IMR-90 (cell line): ENCODE measurements at regions not wholly inside any gene's neighbourhood (a gene's known extent, or its start where the extent isn't known, plus 50 kb on each side); places are given as distances from the start of the nearest gene placed in this dataset.

Experiments
- POLR2A ChIP-seq: IDR thresholded peaks from 2 replicates; pipeline ENCODE4 v1.6.1; 2012; ENCODE audit warnings: mild to moderate bottlenecking, low read depth, low read length
- RCOR1 ChIP-seq: IDR thresholded peaks from 2 replicates; pipeline ENCODE4 v1.6.1; 2012; ENCODE audit warnings: mild to moderate bottlenecking, low read length, improper control_type of control experiment; ENCODE audit not compliant: insufficient replicate concordance
- SMC3 ChIP-seq: fragments of 150-350 bp; IDR thresholded peaks from 2 replicates; pipeline ENCODE4 v1.6.1; 2016; ENCODE audit warnings: low read depth, mild to moderate bottlenecking, antibody characterized with exemption, low read length, moderate library complexity
- TF ChIP-seq, protein P1 (sequence below): conservative IDR thresholded peaks from 2 replicates; pipeline ENCODE4 v1.5.1; 2012; ENCODE audit warnings: mild to moderate bottlenecking, low read depth, low read length, improper control_type of control experiment
- TF ChIP-seq, protein P2 (sequence below): fragments of 150-350 bp; IDR thresholded peaks from 2 replicates; pipeline ENCODE4 v1.6.1; 2017; ENCODE audit warnings: mild to moderate bottlenecking, antibody characterized with exemption, low read length, low read depth

DNA sequence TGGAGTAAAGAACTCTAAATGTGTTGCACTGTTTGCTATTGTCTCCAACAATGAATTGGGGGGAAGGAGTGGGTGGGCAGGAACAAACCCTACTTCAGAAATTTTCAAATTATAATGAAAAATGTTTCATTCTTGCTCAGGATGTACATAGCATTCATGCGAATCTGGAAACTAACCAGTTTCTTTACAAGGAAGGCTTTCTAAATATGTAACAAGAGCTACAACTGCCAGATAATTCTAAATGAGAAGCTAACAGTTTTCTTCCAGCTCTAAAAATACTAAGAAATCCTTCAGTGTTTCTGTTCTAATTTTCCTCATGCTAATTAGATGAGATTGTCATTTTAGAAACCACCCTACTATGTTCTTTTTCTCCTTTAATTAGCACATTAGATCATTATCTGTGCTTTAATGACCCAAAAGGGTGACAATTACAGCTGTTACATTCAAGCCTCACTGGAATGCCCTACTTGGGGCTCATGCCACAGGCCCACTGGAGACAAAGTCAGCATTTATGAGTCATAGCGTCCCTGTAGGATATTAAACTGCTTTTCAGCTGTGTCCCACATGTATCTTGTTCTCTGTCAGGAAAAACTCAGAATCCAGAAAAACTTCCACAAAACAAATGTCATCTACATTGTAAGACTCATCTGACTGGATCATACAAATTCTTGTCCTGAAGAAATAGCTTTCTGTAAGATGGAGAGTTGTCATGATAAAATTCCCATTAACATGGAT is 804.6 kb upstream of the CXADR start:
- TF ChIP-seq, protein P1, sequence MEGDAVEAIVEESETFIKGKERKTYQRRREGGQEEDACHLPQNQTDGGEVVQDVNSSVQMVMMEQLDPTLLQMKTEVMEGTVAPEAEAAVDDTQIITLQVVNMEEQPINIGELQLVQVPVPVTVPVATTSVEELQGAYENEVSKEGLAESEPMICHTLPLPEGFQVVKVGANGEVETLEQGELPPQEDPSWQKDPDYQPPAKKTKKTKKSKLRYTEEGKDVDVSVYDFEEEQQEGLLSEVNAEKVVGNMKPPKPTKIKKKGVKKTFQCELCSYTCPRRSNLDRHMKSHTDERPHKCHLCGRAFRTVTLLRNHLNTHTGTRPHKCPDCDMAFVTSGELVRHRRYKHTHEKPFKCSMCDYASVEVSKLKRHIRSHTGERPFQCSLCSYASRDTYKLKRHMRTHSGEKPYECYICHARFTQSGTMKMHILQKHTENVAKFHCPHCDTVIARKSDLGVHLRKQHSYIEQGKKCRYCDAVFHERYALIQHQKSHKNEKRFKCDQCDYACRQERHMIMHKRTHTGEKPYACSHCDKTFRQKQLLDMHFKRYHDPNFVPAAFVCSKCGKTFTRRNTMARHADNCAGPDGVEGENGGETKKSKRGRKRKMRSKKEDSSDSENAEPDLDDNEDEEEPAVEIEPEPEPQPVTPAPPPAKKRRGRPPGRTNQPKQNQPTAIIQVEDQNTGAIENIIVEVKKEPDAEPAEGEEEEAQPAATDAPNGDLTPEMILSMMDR = no peak
- no peak for TF ChIP-seq RCOR1
- no peak for TF ChIP-seq POLR2A
- TF ChIP-seq SMC3 = no peak
- TF ChIP-seq, protein P2, sequence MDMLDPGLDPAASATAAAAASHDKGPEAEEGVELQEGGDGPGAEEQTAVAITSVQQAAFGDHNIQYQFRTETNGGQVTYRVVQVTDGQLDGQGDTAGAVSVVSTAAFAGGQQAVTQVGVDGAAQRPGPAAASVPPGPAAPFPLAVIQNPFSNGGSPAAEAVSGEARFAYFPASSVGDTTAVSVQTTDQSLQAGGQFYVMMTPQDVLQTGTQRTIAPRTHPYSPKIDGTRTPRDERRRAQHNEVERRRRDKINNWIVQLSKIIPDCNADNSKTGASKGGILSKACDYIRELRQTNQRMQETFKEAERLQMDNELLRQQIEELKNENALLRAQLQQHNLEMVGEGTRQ = no peak
